ENCODE measurements at regions not wholly inside any gene's neighbourhood (a gene's known extent, or its start where the extent isn't known, plus 50 kb on each side); places are given as distances from the start of the nearest gene placed in this dataset.

DNA sequence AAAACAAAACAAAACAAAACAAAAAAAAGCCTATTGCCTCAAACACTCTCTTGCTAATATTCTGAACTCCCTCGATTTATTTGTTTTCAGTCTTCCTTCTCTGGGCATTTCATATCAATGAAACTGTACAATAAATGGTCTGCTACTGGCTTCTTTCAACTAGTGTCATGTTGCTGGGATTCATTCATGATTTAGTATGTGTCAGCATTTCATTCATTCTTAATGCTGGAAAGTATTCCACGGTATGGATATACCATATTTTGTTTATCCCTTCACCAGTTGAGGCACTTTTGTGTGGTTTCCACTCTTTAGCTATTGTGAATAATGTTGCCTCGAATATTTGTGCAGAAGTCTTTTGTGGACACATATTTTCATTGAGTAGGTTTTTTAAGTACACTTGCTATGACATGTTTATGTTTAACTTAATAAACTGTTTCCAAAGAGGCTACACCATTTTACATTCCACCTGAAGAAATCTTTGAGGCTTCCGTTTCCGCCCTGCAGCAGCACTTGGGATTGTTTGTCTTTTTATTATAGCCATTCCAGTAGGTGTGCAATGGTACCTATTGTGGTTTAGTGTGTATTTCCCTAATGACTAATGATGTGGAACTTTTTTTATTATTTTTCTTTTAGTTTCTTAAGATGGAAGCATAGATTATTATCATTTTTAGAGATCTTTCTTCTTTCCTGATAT is 543.6 kb upstream of the SOX11 start:
- ATAC-seq (ENCODE audit: low read depth) (no peak), DNase-seq (ENCODE audit: low spot score) (no peak)
- Histone ChIP-seq H3K4me1 (ENCODE audit: insufficient read depth, poor library complexity, severe bottlenecking) (no peaks in the 10 kb centered on the region), H3K36me3 (ENCODE audit: low read depth) (no peaks in the 10 kb centered on the region), H3K4me3 (ENCODE audit: severe bottlenecking) (no peak overlapping the region), H3K27me3 (ENCODE audit: insufficient read depth, poor library complexity, severe bottlenecking) (no peaks in the 10 kb centered on the region), H3K27ac (ENCODE audit: poor library complexity, severe bottlenecking) (no peak overlapping the region), H3K9me3 (ENCODE audit: severe bottlenecking) (no peaks in the 10 kb centered on the region)
- TF ChIP-seq, protein P1, sequence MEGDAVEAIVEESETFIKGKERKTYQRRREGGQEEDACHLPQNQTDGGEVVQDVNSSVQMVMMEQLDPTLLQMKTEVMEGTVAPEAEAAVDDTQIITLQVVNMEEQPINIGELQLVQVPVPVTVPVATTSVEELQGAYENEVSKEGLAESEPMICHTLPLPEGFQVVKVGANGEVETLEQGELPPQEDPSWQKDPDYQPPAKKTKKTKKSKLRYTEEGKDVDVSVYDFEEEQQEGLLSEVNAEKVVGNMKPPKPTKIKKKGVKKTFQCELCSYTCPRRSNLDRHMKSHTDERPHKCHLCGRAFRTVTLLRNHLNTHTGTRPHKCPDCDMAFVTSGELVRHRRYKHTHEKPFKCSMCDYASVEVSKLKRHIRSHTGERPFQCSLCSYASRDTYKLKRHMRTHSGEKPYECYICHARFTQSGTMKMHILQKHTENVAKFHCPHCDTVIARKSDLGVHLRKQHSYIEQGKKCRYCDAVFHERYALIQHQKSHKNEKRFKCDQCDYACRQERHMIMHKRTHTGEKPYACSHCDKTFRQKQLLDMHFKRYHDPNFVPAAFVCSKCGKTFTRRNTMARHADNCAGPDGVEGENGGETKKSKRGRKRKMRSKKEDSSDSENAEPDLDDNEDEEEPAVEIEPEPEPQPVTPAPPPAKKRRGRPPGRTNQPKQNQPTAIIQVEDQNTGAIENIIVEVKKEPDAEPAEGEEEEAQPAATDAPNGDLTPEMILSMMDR (IDR thresholded peaks at IDR 0.05; ENCODE audit: poor library complexity, severe bottlenecking): no peak

DNA sequence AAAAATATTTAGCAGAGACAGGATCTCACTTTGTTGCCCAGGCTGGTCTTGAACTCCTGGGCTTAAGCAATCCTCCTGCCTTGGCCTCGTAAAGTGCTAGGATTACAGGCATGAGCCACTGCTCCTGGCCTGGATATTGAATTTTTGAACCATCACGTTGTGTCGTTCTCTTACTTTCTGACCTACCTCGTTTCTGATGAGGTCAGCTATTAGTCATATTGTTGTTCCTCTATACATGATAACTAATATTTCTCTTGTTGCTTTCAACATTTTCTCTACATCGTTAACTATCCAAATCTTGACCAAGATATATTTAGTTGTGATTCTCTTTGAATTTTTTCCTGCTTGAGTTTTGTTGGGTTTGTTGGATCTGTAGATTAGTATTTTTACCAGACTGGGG is 541.3 kb upstream of the SOX11 start:
- no peak overlapping the region for H3K4me3 ChIP-seq (ENCODE audit: severe bottlenecking)
- DNase-seq (ENCODE audit: low spot score) (no peak), ATAC-seq (ENCODE audit: low read depth) (no peak)
- no peaks in the 10 kb centered on the region for H3K4me1 ChIP-seq (ENCODE audit: insufficient read depth, poor library complexity, severe bottlenecking)
- no peaks in the 10 kb centered on the region for H3K27me3 ChIP-seq (ENCODE audit: insufficient read depth, poor library complexity, severe bottlenecking)
- TF ChIP-seq, protein P1 (IDR thresholded peaks at IDR 0.05; ENCODE audit: poor library complexity, severe bottlenecking): no peak
- no peak overlapping the region for H3K27ac ChIP-seq (ENCODE audit: poor library complexity, severe bottlenecking)
- no peaks in the 10 kb centered on the region for H3K36me3 ChIP-seq (ENCODE audit: low read depth)
- no peaks in the 10 kb centered on the region for H3K9me3 ChIP-seq (ENCODE audit: severe bottlenecking)

DNA sequence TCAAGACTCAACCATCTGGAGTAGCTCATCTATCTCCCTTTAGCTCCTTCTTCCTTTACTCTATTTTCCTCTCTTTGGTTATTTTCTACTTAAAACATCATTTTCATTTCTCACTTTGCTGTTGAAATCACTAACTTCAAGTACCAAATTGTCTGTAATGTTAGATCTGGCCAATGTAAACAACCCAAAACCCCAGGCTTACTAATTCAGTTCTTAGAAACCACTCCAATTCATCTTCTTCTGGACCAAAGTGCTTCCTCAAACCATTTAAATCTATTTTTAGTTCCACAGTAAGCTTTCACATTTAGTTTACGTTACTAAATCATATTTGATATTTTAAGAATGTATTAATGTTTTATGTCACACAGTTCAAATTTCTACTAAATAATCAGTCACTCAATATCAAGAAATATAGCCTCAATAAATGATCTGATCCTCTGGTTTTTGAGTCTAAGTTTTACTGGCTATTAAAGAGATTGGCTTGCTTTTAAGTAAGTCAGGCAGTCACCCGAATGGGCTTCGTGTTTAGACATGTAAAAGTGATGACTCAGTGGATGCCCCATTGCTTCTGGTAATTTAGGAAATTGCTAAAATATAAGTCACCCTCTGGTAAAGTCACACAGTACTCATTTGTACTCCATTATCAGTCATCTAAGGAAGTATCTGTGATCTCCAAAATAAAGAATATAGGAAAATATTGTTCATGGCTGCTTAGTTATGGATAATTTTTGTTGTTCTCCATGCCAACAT is 527.2 kb upstream of the SOX11 start:
- Histone ChIP-seq H3K27me3 (ENCODE audit: insufficient read depth, poor library complexity, severe bottlenecking) (no peaks in the 10 kb centered on the region), H3K27ac (ENCODE audit: poor library complexity, severe bottlenecking) (peak overlapping the region; percentile 86), H3K9me3 (ENCODE audit: severe bottlenecking) (no peaks in the 10 kb centered on the region), H3K36me3 (ENCODE audit: low read depth) (no peaks in the 10 kb centered on the region), H3K4me1 (ENCODE audit: insufficient read depth, poor library complexity, severe bottlenecking) (peaks cover 13% of the 10 kb centered on the region), H3K4me3 (ENCODE audit: severe bottlenecking) (no peak overlapping the region)
- TF ChIP-seq, protein P1 (IDR thresholded peaks at IDR 0.05; ENCODE audit: poor library complexity, severe bottlenecking): no peak
- ATAC-seq (ENCODE audit: low read depth): peak; percentile 98
- peak; percentile 58 for DNase-seq (ENCODE audit: low spot score)

DNA sequence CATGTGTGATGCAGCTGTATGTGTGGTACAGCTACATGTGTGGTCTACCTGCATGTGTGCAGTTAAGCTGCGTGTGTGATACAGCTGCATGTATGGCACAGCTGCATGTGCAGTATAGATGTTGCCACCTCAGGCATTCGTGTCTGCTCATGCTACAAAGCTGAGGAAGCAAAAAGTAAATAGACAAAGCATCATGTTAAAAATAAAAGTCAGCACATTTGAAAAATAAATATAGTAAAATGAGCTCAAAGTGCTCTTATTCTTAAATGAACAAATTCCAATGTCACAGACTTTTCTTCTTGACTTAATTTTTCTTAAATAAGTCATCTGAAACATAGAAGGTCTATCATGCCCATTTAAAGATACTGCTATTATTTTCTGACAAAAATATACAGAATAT is 519.3 kb upstream of the SOX11 start:
- H3K36me3 ChIP-seq (ENCODE audit: low read depth): no peaks in the 10 kb centered on the region
- H3K4me1 ChIP-seq (ENCODE audit: insufficient read depth, poor library complexity, severe bottlenecking): peaks cover 8% of the 10 kb centered on the region
- no peak overlapping the region for H3K4me3 ChIP-seq (ENCODE audit: severe bottlenecking)
- H3K9me3 ChIP-seq (ENCODE audit: severe bottlenecking): no peaks in the 10 kb centered on the region
- H3K27ac ChIP-seq (ENCODE audit: poor library complexity, severe bottlenecking): no peak overlapping the region
- no peaks in the 10 kb centered on the region for H3K27me3 ChIP-seq (ENCODE audit: insufficient read depth, poor library complexity, severe bottlenecking)
- ATAC-seq (ENCODE audit: low read depth) (no peak), DNase-seq (ENCODE audit: low spot score) (no peak)
- TF ChIP-seq, protein P1 (IDR thresholded peaks at IDR 0.05; ENCODE audit: poor library complexity, severe bottlenecking): no peak
